ENCODE measurements at regions not wholly inside any gene's neighbourhood (a gene's known extent, or its start where the extent isn't known, plus 50 kb on each side); places are given as distances from the start of the nearest gene placed in this dataset.
A peak's percentile ranks its signal among the peaks of the same experiment; 100 is the strongest.

DNA sequence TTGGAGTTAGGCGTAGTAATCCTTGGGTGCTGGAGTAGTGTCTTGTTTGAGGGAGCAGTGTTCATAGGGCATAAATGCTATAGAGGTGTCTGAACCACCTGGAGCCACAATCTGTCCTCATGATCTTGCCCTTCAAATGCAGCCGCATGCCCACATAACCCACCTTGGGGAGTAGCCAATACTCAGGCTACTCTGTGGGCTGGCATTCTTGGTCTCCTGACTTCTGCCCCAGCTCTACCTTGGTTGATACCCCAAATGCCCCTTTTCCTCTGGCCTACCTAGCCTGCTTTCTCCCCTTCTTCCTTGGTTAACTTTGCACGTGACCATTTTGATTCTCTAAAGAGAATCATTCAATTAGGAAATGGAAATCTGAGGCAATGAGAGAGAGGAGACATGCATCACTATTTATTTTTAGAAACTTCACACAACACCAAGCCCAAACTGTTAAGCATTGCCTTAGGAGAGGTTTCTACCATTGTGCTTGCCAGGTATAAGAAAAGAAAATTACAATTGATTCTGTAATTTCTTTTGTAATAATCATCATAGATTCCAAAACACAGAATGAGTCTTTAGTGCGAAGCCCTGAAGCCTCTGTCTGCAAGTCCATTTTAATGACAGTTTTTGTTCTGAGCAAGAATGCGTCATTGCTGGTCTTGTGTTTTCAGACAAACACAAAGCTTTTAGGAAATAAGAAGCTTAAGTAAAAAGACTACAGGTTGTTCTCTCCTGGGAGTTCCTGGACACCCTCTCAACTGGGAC, 135.2 kb downstream of the C9orf152 start:
- H3K27me3 Mint-ChIP-seq (ENCODE audit: unreplicated experiment) = no peaks in the 10 kb centered on the region
- H3K9me3 Mint-ChIP-seq (ENCODE audit: unreplicated experiment) = no peaks in the 10 kb centered on the region
- TF ChIP-seq, protein P1, sequence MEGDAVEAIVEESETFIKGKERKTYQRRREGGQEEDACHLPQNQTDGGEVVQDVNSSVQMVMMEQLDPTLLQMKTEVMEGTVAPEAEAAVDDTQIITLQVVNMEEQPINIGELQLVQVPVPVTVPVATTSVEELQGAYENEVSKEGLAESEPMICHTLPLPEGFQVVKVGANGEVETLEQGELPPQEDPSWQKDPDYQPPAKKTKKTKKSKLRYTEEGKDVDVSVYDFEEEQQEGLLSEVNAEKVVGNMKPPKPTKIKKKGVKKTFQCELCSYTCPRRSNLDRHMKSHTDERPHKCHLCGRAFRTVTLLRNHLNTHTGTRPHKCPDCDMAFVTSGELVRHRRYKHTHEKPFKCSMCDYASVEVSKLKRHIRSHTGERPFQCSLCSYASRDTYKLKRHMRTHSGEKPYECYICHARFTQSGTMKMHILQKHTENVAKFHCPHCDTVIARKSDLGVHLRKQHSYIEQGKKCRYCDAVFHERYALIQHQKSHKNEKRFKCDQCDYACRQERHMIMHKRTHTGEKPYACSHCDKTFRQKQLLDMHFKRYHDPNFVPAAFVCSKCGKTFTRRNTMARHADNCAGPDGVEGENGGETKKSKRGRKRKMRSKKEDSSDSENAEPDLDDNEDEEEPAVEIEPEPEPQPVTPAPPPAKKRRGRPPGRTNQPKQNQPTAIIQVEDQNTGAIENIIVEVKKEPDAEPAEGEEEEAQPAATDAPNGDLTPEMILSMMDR (IDR thresholded peaks at IDR 0.05) = no peak
- peaks cover 52% of the 10 kb centered on the region for H3K4me1 Mint-ChIP-seq (ENCODE audit: unreplicated experiment)
- peak; percentile 32 for DNase-seq (ENCODE audit: extremely low spot score, unreplicated experiment)
- H3K4me3 Mint-ChIP-seq (ENCODE audit: unreplicated experiment) = no peak overlapping the region
- H3K27ac Mint-ChIP-seq (ENCODE audit: unreplicated experiment) = peak overlapping the region; percentile 43
- peaks cover 5% of the 10 kb centered on the region for H3K36me3 Mint-ChIP-seq (ENCODE audit: unreplicated experiment)

DNA sequence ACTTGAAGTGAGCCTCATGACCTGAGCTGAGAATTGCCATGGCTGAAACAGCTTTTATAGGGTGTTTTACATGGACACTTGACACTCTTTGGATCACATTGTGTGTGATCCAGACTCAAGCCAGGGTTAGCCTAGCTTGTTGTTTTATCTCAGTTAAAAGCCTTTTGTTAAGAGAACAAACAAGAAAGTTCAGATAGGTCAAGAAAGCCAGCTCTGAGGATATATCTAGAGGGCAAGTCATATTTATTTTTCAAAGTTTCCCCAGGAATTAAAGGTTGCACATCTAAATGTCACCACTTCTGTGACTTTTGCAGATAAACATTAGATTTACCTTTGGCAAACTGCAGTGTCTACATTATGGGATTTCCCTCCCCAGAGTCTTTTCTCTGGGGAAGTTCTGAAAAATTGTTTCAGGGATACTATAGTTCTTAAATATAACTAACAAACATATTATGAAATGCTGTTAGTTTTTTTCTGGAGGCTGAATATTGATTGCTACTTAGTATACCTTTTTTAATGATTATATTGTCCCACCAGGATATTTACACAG, 134.5 kb downstream of the C9orf152 start:
- TF ChIP-seq, protein P1 (IDR thresholded peaks at IDR 0.05) = no peak
- H3K4me3 Mint-ChIP-seq (ENCODE audit: unreplicated experiment) = no peak overlapping the region
- no peak for DNase-seq (ENCODE audit: extremely low spot score, unreplicated experiment)
- H3K4me1 Mint-ChIP-seq (ENCODE audit: unreplicated experiment) = peaks cover 52% of the 10 kb centered on the region
- peak overlapping the region; percentile 11 for H3K27ac Mint-ChIP-seq (ENCODE audit: unreplicated experiment)
- H3K27me3 Mint-ChIP-seq (ENCODE audit: unreplicated experiment) = no peaks in the 10 kb centered on the region
- H3K36me3 Mint-ChIP-seq (ENCODE audit: unreplicated experiment) = peaks cover 5% of the 10 kb centered on the region
- no peaks in the 10 kb centered on the region for H3K9me3 Mint-ChIP-seq (ENCODE audit: unreplicated experiment)

DNA sequence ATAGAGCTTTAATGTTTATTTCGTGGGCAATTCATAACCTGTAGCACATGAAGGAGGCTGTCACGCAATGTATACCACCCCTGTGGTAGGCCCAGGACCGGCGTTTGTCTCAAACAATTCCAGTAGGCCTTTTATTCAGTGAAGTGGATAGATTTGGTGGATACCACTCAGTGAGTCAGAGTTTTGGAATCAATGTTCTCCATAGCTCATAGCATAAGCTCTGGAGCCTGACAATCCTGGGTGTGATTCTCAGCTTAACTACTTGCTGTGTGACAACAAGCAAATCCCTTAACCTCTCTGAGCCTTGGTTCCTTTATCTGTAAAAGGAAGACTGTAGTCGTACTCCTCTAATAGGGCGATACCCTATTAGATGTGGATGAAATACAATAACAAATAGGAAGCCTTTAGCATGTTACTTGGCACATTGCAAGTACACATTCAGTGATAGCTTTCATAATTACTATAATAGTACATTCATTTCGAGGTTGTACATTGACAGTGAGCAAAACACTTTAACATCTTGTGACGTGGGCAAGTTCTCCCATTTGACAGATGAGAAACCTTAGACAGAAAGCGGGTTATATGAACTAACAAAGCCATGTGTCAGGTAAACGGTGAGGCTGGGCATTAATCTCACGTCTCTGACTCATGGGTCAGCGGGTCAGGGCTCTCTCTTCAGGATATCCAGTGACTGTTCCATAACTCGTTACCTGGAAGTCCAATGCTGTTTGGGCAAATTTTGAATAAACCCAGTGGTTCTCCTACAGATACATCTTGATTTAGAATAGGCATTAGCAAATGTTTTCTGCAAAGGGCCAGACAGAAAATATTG, 130.8 kb downstream of the C9orf152 start:
- Mint-ChIP-seq H3K27me3 (ENCODE audit: unreplicated experiment) (no peaks in the 10 kb centered on the region), H3K4me1 (ENCODE audit: unreplicated experiment) (peaks cover 58% of the 10 kb centered on the region), H3K4me3 (ENCODE audit: unreplicated experiment) (no peak overlapping the region), H3K36me3 (ENCODE audit: unreplicated experiment) (peaks cover 3% of the 10 kb centered on the region), H3K9me3 (ENCODE audit: unreplicated experiment) (no peaks in the 10 kb centered on the region), H3K27ac (ENCODE audit: unreplicated experiment) (no peak overlapping the region)
- TF ChIP-seq, protein P1 (IDR thresholded peaks at IDR 0.05) = no peak
- no peak for DNase-seq (ENCODE audit: extremely low spot score, unreplicated experiment)

DNA sequence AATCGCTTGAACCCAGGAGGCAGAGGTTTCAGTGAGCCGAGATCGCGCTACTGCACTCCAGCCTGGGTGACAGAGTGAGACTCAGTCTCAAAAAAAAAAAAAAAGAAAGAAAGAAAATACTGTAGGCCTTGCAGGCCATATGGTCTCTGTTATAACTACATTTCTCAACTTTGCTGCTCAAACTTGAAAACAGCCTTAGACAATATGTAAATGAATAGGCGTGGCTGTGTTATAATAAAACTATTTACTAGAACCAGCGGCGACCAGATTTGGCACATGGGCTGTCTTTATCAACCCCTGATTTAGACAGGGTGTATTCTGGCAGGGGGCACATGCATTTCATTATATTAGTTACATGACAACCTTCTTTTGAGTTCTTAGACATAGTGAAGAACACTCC, 130.0 kb downstream of the C9orf152 start:
- TF ChIP-seq, protein P1 (IDR thresholded peaks at IDR 0.05) = no peak
- Mint-ChIP-seq H3K27ac (ENCODE audit: unreplicated experiment) (peak overlapping the region; percentile 76), H3K9me3 (ENCODE audit: unreplicated experiment) (no peaks in the 10 kb centered on the region), H3K27me3 (ENCODE audit: unreplicated experiment) (no peaks in the 10 kb centered on the region), H3K36me3 (ENCODE audit: unreplicated experiment) (peaks cover 3% of the 10 kb centered on the region), H3K4me3 (ENCODE audit: unreplicated experiment) (no peak overlapping the region), H3K4me1 (ENCODE audit: unreplicated experiment) (peaks cover 55% of the 10 kb centered on the region)
- no peak for DNase-seq (ENCODE audit: extremely low spot score, unreplicated experiment)

DNA sequence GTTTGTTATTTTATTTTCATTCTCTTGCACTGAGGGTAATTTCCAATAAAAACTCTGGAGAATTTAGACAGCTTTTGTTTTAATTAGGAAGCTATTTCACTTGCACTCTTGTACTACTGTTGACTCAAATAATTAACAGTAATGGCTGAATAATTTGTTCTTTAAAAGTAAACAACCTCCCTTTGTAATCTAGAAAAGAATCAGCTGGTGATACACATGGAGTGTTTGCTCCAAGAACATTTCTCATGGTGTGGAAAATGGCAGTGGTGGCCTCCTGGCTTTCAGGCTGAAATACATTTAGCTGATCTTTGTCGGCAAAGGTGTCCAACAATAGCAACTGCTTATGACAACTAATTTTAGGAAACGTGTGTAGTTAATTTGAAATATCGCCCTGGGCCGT, 129.4 kb downstream of the C9orf152 start:
- Mint-ChIP-seq H3K27ac (ENCODE audit: unreplicated experiment) (peak overlapping the region; percentile 76), H3K4me1 (ENCODE audit: unreplicated experiment) (peaks cover 52% of the 10 kb centered on the region)

More for the DNA sequence above, 129.4 kb downstream of the C9orf152 start:
- Mint-ChIP-seq H3K36me3 (ENCODE audit: unreplicated experiment) (peaks cover 3% of the 10 kb centered on the region), H3K4me3 (ENCODE audit: unreplicated experiment) (no peak overlapping the region), H3K27me3 (ENCODE audit: unreplicated experiment) (no peaks in the 10 kb centered on the region), H3K9me3 (ENCODE audit: unreplicated experiment) (no peaks in the 10 kb centered on the region)
- TF ChIP-seq, protein P1 (IDR thresholded peaks at IDR 0.05) = no peak
- no peak for DNase-seq (ENCODE audit: extremely low spot score, unreplicated experiment)

All from osteocyte (in vitro differentiated cells).